ENCODE measurements at regions not wholly inside any gene's neighbourhood (a gene's known extent, or its start where the extent isn't known, plus 50 kb on each side); places are given as distances from the start of the nearest gene placed in this dataset.

DNA sequence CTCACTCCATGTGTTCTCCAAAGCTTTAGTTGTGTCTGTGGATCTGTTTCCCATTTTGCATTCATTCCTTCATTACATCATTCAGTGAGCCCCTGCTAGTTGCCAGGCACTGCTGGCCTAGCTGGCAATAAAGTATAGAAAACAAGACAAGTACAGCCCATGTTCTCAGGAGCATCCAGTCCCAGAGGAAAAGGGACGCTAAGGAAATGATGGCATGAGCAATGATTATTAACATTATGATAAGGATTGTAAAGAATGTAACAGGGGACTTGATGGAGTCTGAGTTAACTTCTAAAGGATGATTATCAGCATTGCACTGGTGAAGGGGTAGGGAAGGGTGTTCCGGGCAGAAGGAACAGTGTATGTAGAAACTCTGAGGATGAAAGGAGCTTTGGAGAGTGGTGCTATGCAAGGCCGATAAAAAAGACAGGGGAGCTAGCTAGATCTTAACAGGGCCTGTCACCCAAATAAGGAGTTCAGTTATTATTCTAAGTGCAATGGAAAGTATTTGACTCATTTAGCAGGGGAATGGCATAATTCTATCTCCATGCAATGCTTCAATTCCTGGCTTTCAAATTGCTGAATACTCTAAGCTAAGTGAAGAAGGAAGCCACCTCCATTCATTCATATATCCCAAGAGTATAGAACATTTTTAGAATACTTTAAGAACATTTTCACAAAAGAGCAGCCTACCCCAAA, 258.2 kb upstream of the STT3B start:
- TF ChIP-seq, protein P1, sequence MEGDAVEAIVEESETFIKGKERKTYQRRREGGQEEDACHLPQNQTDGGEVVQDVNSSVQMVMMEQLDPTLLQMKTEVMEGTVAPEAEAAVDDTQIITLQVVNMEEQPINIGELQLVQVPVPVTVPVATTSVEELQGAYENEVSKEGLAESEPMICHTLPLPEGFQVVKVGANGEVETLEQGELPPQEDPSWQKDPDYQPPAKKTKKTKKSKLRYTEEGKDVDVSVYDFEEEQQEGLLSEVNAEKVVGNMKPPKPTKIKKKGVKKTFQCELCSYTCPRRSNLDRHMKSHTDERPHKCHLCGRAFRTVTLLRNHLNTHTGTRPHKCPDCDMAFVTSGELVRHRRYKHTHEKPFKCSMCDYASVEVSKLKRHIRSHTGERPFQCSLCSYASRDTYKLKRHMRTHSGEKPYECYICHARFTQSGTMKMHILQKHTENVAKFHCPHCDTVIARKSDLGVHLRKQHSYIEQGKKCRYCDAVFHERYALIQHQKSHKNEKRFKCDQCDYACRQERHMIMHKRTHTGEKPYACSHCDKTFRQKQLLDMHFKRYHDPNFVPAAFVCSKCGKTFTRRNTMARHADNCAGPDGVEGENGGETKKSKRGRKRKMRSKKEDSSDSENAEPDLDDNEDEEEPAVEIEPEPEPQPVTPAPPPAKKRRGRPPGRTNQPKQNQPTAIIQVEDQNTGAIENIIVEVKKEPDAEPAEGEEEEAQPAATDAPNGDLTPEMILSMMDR (IDR thresholded peaks at IDR 0.05) = no peak
- TF ChIP-seq POLR2A (IDR thresholded peaks at IDR 0.05) = no peak

All from body of pancreas (tissue), 4 donors.